ENCODE measurements at regions not wholly inside any gene's neighbourhood (a gene's known extent, or its start where the extent isn't known, plus 50 kb on each side); places are given as distances from the start of the nearest gene placed in this dataset.

- peaks cover 14% of the 10 kb centered on the region for H3K9me3 ChIP-seq
- no peaks in the 10 kb centered on the region for H3K27me3 ChIP-seq (ENCODE audit: insufficient read depth in 3 of 3, low read length in 2 of 3)
- no peaks in the 10 kb centered on the region for H3K4me1 ChIP-seq
- TF ChIP-seq CTCF (IDR thresholded peaks at IDR 0.05): no peak
- intact Hi-C loops (cut with DNase I): no loop called here
- H3K36me3 ChIP-seq (ENCODE audit: insufficient read depth in 1 of 2, low read depth in 1 of 2): no peaks in the 10 kb centered on the region
- 63 to 86% (median 75%) methylated on average over 3 of the region's 3 CpGs for WGBS, 3 donors
- no peak overlapping the region for H3K27ac ChIP-seq
- DNase-seq (no peak), ATAC-seq (no peak)
- no peak overlapping the region for H3K4me3 ChIP-seq
Measured at GRCh38 chr11:115808351-115808940, 304.2 kb upstream of the CADM1 start.

DNA sequence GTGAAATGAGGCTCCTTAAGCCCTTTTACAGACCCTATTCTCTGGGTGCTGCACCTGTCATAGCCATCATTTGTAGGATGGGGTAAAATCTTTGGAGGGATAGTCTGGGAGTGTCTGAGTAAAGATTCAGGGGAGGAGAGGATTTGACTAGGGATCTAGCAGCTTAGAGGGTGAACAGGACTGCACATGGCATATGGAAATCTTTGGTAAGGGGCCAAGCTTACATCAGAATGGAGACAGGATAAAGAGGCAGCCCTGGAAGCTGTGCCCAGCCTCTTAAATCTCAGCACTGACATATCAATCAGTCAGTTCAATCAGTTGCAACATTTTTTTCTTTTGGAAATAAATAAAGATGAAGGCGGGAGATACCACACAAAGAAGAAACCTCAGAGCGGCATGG, 301.8 kb upstream of the CADM1 start:
- WGBS, 3 donors: 84 to 94% (median 93%) methylated on average over 2 of the region's 2 CpGs
- Histone ChIP-seq H3K27ac (no peak overlapping the region), H3K27me3 (ENCODE audit: insufficient read depth in 3 of 3, low read length in 2 of 3) (no peaks in the 10 kb centered on the region), H3K4me1 (no peaks in the 10 kb centered on the region), H3K4me3 (no peak overlapping the region), H3K9me3 (peaks cover 14% of the 10 kb centered on the region), H3K36me3 (ENCODE audit: insufficient read depth in 1 of 2, low read depth in 1 of 2) (no peaks in the 10 kb centered on the region)
- TF ChIP-seq CTCF (IDR thresholded peaks at IDR 0.05): no peak
- DNase-seq: no peak
- intact Hi-C loops (cut with DNase I): no loop called here
- no peak for ATAC-seq

DNA sequence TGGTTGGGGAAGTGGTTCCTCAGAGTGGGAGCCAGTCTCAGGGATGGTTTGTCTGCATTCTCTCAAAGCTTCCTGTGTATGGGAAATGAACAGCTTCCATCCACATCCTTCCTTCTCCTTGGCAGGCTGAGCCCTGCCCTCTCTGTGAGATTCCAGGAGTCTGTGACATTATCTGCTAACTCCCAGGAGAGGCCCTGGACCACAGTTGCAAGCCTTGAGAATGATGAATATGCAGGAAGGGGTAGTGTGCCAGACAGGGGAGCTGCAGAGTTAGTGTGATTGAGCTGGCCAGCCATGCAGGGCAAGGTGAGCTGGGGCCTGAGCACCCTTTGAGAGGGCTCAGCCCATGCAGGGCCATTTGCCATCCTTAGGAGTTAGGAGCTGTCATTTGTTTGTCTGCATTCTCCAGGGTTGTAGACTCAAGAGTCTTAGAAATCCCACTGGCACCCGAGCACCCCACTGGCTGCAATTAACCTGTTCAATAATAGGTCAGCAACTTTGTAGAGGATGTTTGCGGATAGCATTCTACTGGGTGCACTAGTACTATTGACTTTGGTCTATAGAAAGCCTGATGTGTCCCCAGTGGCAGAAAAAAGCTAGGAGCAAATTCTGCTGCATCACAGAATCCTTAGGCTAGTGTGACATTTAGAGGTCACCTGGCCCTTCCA, 299.0 kb upstream of the CADM1 start:
- ATAC-seq (no peak), DNase-seq (no peak)
- H3K36me3 ChIP-seq (ENCODE audit: insufficient read depth in 1 of 2, low read depth in 1 of 2): no peaks in the 10 kb centered on the region
- H3K27ac ChIP-seq: no peak overlapping the region
- intact Hi-C loops (cut with DNase I): no loop called here
- no peak for TF ChIP-seq CTCF (IDR thresholded peaks at IDR 0.05)
- H3K4me1 ChIP-seq: no peaks in the 10 kb centered on the region
- no peaks in the 10 kb centered on the region for H3K27me3 ChIP-seq (ENCODE audit: insufficient read depth in 3 of 3, low read length in 2 of 3)
- WGBS, 3 donors: 89 to 95% (median 89%) methylated on average over 2 of the region's 2 CpGs
- H3K4me3 ChIP-seq: no peak overlapping the region
- H3K9me3 ChIP-seq: peaks cover 8% of the 10 kb centered on the region

- Histone ChIP-seq H3K9me3 (peaks cover 3% of the 10 kb centered on the region), H3K27ac (no peak overlapping the region), H3K27me3 (ENCODE audit: insufficient read depth in 3 of 3, low read length in 2 of 3) (no peaks in the 10 kb centered on the region), H3K4me3 (no peak overlapping the region), H3K4me1 (no peaks in the 10 kb centered on the region), H3K36me3 (ENCODE audit: insufficient read depth in 1 of 2, low read depth in 1 of 2) (no peaks in the 10 kb centered on the region)
- ATAC-seq (no peak), DNase-seq (no peak)
- intact Hi-C loops (cut with DNase I): no loop called here
- 86 to 89% (median 87%) methylated on average over 3 of the region's 3 CpGs for WGBS, 3 donors
- TF ChIP-seq CTCF (IDR thresholded peaks at IDR 0.05): no peak
Measured at GRCh38 chr11:115802641-115803040, 298.4 kb upstream of the CADM1 start.

DNA sequence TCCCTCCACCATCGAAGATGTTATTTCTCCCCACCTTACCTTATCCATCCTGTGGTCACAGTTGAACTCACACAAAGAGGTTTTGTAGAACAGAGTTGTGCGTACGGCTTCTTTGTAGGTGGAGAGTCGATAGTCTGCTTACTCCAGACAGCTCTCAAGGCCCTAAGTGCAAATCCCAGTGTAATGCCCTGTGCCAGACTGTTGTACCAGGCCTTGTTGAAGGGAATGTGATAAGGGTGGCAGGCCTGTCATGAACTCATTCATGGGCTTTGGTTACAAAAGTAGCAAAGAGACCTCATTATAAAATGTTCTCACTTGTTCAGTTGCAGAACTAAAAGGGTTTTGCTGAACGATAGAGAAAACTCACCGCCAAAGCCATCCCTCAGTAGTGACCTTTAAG, 288.7 kb upstream of the CADM1 start:
- no peaks in the 10 kb centered on the region for H3K4me1 ChIP-seq
- H3K4me3 ChIP-seq: no peak overlapping the region
- H3K9me3 ChIP-seq: no peaks in the 10 kb centered on the region
- ATAC-seq (no peak), DNase-seq (no peak)
- no peaks in the 10 kb centered on the region for H3K27me3 ChIP-seq (ENCODE audit: insufficient read depth in 3 of 3, low read length in 2 of 3)
- WGBS, 3 donors: 89 to 91% (median 91%) methylated on average over 6 of the region's 6 CpGs
- no peaks in the 10 kb centered on the region for H3K36me3 ChIP-seq (ENCODE audit: insufficient read depth in 1 of 2, low read depth in 1 of 2)
- no peak overlapping the region for H3K27ac ChIP-seq
- intact Hi-C loops (cut with DNase I): no loop called here
- TF ChIP-seq CTCF (IDR thresholded peaks at IDR 0.05): no peak
